Naive thymus-derived CD4-positive, alpha-beta T cell (primary cell): ENCODE measurements at regions not wholly inside any gene's neighbourhood (a gene's known extent, or its start where the extent isn't known, plus 50 kb on each side); places are given as distances from the start of the nearest gene placed in this dataset.

ENCODE experiments used
- ATAC-seq: fragments of 150-1000 bp; cut with Tn5 transposase; 2 replicates; pipeline ENCODE4 v1.10.0; 2021; ENCODE audit warnings: mild to moderate bottlenecking, moderate library complexity
- CTCF ChIA-PET: fragments of 350-600 bp; sonication (Branson Sonifier 250); formaldehyde crosslinking; loops from one replicate; lab custom pipeline; 2021; ENCODE audit warnings: antibody characterized with exemption; lab: Charles Lee
- POLR2A ChIA-PET: fragments of 350-600 bp; sonication (Branson Sonifier 250); formaldehyde crosslinking; loops from one replicate; lab custom pipeline; 2021; ENCODE audit warnings: antibody characterized with exemption, inconsistent platforms; lab: Charles Lee
- DNase-seq, 9 donors: peaks; one replicate each; pipeline versions ENCODE4 v3.0.0 to v3.0.0-alpha.2; 2020 to 2022; ENCODE audit warnings: mixed read lengths in 1 of 9
- H3K27ac ChIP-seq: one replicate; pipeline ENCODE4 v1.7.0; 2013; ENCODE audit warnings: mild to moderate bottlenecking, low read depth, low read length, moderate library complexity
- H3K27me3 ChIP-seq, 2 donors: one replicate each; pipeline ENCODE4 v1.7.0; 2013; ENCODE audit warnings: low read length in 2 of 2, mild to moderate bottlenecking in 2 of 2, moderate library complexity in 2 of 2; ENCODE audit not compliant: control insufficient read depth in 2 of 2, insufficient read depth in 2 of 2
- H3K36me3 ChIP-seq, 3 experiments: 1 replicate in 2 of 3; 2 replicates in 1 of 3; pipeline ENCODE4 v1.7.0; 2013; ENCODE audit warnings: low read length in 3 of 3, mild to moderate bottlenecking in 3 of 3, moderate library complexity in 1 of 3; ENCODE audit not compliant: insufficient read depth in 3 of 3, control insufficient read depth in 2 of 3
- H3K4me1 ChIP-seq, 2 donors: one replicate each; pipeline ENCODE4 v1.7.0; 2013; ENCODE audit warnings: low read length in 2 of 2, mild to moderate bottlenecking in 2 of 2, moderate library complexity in 1 of 2; ENCODE audit not compliant: control insufficient read depth in 2 of 2, insufficient read depth in 2 of 2
- H3K4me3 ChIP-seq: 2 replicates; pipeline ENCODE4 v1.7.0; 2013; ENCODE audit warnings: mild to moderate bottlenecking, low read length
- H3K9me3 ChIP-seq, 3 experiments: 1 replicate in 2 of 3; 2 replicates in 1 of 3; pipeline ENCODE4 v1.7.0; 2013; ENCODE audit warnings: low read length in 3 of 3; ENCODE audit not compliant: control insufficient read depth in 2 of 3
- H3K27ac Mint-ChIP-seq, 9 donors: one replicate each; pipeline ENCODE4 v1.8.0; 2020 to 2022; ENCODE audit warnings: mixed read lengths in 9 of 9, mild to moderate bottlenecking in 8 of 9, moderate library complexity in 5 of 9, inconsistent platforms in 2 of 9
- H3K27me3 Mint-ChIP-seq, 5 donors: one replicate each; pipeline ENCODE4 v1.8.0; 2021 to 2022; ENCODE audit warnings: mixed read lengths in 5 of 5, mild to moderate bottlenecking in 1 of 5
- H3K36me3 Mint-ChIP-seq, 5 donors: one replicate each; pipeline ENCODE4 v1.8.0; 2020 to 2022; ENCODE audit warnings: mixed read lengths in 5 of 5, mild to moderate bottlenecking in 3 of 5, inconsistent platforms in 1 of 5
- H3K4me1 Mint-ChIP-seq, 7 donors: one replicate each; pipeline ENCODE4 v1.8.0; 2020 to 2022; ENCODE audit warnings: mixed read lengths in 7 of 7, mild to moderate bottlenecking in 3 of 7, inconsistent platforms in 1 of 7
- H3K4me3 Mint-ChIP-seq, 10 donors: one replicate each; pipeline ENCODE4 v1.8.0; 2020 to 2022; ENCODE audit warnings: mild to moderate bottlenecking in 10 of 10, mixed read lengths in 10 of 10, moderate library complexity in 6 of 10, inconsistent platforms in 2 of 10
- H3K9me3 Mint-ChIP-seq, 11 donors: one replicate each; pipeline ENCODE4 v1.8.0; 2020 to 2022; ENCODE audit warnings: mixed read lengths in 11 of 11, mild to moderate bottlenecking in 4 of 11, inconsistent platforms in 1 of 11, moderate library complexity in 1 of 11
- intact Hi-C, 2 donors: fragments of 100-400 bp; cut with micrococcal nuclease; formaldehyde crosslinking; loops; one replicate each; pipeline ENCODE4 v1.15.1; 2023

DNA sequence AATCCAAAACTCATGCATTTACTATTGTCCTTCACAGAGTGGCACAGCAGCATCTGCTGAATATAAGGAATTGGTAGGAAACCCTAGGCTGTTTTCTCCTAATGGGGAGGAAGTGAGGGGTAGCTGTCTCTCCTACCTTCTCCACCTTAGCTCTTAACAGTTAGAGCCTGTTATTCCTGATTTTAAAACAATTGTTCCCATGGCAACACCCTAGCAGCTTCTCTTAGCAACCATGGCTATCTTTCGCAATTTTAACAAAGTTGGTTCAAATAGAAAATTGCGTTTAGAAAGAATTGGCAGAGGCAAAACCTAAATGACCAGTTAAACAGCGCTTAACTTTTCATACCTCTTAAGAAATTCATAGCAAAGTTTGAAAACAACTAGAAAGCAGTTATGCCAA lies 603.4 kb upstream of the AUTS2 start:
- ChIA-PET POLR2A (no interaction called here), CTCF (no interaction called here)
- Mint-ChIP-seq H3K27ac (no peak overlapping the region), H3K4me1 (no peaks in the 10 kb centered on the region), H3K36me3 (peaks cover 0 to under 1% (median 0%) of the 10 kb centered on the region in 5 donors), H3K27me3 (peaks cover 0 to 6% (median 0%) of the 10 kb centered on the region in 5 donors), H3K9me3 (peaks cover under 1 to 51% (median 13%) of the 10 kb centered on the region in 11 donors), H3K4me3 (no peak overlapping the region)
- Histone ChIP-seq H3K9me3 (peaks cover 0 to 6% (median 0%) of the 10 kb centered on the region in 3 experiments), H3K27me3 (no peaks in the 10 kb centered on the region), H3K4me1 (no peaks in the 10 kb centered on the region), H3K36me3 (no peaks in the 10 kb centered on the region), H3K4me3 (no peak overlapping the region), H3K27ac (no peak overlapping the region)
- DNase-seq (no peak), ATAC-seq (no peak)
- intact Hi-C loops: no loop called here

DNA sequence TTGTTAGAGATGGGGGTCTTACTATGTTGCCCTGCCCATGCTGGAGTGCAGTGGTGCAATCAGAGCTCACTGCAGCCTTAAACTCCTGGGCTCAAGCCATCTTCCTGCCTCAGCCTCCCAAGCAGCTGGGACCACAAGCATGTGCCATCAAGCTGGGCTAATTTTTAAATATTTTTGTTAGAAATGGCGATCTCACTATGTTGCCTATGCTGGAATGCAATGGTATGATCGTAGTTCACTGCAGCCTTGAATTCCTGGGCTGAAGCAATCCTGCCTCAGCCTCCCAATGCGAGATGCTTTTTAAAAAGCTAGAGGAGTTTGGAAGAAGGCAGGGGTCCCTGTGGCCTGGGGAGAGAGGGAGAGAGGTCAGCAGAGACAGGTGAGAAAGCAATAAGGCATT lies 600.1 kb upstream of the AUTS2 start:
- ATAC-seq (no peak), DNase-seq (no peak)
- Mint-ChIP-seq H3K4me3 (no peak overlapping the region), H3K9me3 (peaks cover 19 to 66% (median 29%) of the 10 kb centered on the region in 11 donors), H3K4me1 (no peaks in the 10 kb centered on the region), H3K36me3 (peaks cover 0 to 10% (median 6%) of the 10 kb centered on the region in 5 donors), H3K27ac (no peak overlapping the region), H3K27me3 (peaks cover 0 to 6% (median 0%) of the 10 kb centered on the region in 5 donors)
- H3K9me3 ChIP-seq: peaks cover 0 to 30% (median 0%) of the 10 kb centered on the region in 3 experiments
- H3K4me3 ChIP-seq: no peak overlapping the region
- CTCF ChIA-PET: no interaction called here
- POLR2A ChIA-PET: no interaction called here
- no peak overlapping the region for H3K27ac ChIP-seq
- no peaks in the 10 kb centered on the region for H3K36me3 ChIP-seq
- intact Hi-C loops: no loop called here
- no peaks in the 10 kb centered on the region for H3K4me1 ChIP-seq
- no peaks in the 10 kb centered on the region for H3K27me3 ChIP-seq

DNA sequence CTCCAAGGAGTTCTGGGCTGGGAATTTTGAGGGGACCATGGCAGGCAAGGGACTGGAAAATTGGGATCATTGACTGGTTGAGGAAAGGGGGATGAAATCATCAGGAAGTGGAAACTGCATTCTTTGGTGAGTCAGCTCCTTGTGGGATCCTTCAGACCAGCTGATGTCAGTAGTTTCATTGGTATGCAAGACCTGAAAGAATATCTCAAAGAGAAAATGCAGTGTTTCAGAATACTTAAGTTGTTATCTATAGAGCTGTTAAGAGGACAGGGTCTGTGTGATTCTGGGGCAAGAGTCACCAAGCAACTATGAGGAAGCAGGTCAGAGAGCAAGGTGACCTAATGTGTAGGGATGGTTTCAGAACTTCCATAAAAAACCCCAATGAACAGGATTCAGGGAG lies 595.9 kb upstream of the AUTS2 start:
- no peak for DNase-seq
- Histone ChIP-seq H3K27me3 (no peaks in the 10 kb centered on the region), H3K9me3 (peaks cover 0 to 30% (median 0%) of the 10 kb centered on the region in 3 experiments), H3K4me1 (no peaks in the 10 kb centered on the region), H3K36me3 (no peaks in the 10 kb centered on the region), H3K27ac (no peak overlapping the region), H3K4me3 (no peak overlapping the region)
- H3K27me3 Mint-ChIP-seq: peaks cover 0 to 6% (median 0%) of the 10 kb centered on the region in 5 donors
- H3K27ac Mint-ChIP-seq: no peak overlapping the region
- ChIA-PET CTCF (no interaction called here), POLR2A (no interaction called here)
- no peak overlapping the region for H3K4me3 Mint-ChIP-seq
- H3K4me1 Mint-ChIP-seq: no peaks in the 10 kb centered on the region
- no peak for ATAC-seq
- intact Hi-C loops: no loop called here
- H3K9me3 Mint-ChIP-seq: peaks cover 20 to 61% (median 30%) of the 10 kb centered on the region in 11 donors
- H3K36me3 Mint-ChIP-seq: peaks cover 0 to 10% (median 6%) of the 10 kb centered on the region in 5 donors

DNA sequence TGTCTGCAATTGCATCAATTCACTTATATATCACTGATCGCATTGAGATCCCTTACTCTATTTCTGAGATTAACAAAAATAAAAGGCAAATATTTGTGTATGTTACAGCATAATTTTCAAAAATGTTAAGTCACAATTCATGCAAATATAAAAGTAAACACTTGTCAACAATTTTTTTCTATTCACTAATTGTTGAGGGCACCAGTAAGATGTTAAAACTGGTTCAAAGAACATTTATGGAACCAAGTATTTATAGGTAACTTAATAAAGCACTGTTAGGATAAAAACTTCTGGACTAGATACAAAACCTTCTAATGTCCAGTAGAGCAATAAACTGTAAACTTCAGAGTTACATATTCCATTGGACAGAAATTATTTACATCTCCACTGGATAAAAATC lies 586.1 kb upstream of the AUTS2 start:
- no peak overlapping the region for H3K4me3 ChIP-seq
- no peaks in the 10 kb centered on the region for H3K9me3 ChIP-seq
- Mint-ChIP-seq H3K27me3 (no peaks in the 10 kb centered on the region), H3K4me3 (no peak overlapping the region), H3K9me3 (peaks cover 0 to 31% (median 4%) of the 10 kb centered on the region in 11 donors), H3K36me3 (no peaks in the 10 kb centered on the region), H3K4me1 (no peaks in the 10 kb centered on the region), H3K27ac (no peak overlapping the region)
- H3K4me1 ChIP-seq: no peaks in the 10 kb centered on the region
- intact Hi-C loops: no loop called here
- no peak for ATAC-seq
- H3K27ac ChIP-seq: no peak overlapping the region
- H3K36me3 ChIP-seq: no peaks in the 10 kb centered on the region
- POLR2A ChIA-PET: interaction anchor here (0.5 kb wide), 1 partner anchor 170 kb away, joined by 4 read pairs; no protein-coding TSS in a partner anchor
- no peaks in the 10 kb centered on the region for H3K27me3 ChIP-seq
- CTCF ChIA-PET: no interaction called here
- DNase-seq: no peak

DNA sequence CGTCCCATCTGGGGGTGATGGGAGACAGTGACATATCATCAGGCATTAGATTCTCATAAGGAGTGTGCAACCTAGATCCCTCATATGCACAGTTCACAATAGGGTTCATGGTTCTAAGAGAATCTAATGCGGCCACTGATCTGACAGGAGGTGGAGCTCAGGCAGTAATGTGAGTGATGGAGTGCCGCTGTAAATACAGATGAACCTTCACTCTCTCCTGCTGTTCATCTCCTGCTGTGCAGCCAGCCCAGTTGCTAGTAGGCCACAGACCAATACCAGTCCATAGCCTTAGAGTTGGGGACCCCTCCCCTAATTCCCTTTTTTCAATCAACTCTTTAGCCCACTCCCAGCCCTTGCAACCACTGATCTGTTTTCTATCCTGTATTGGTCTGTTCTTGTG lies 581.1 kb upstream of the AUTS2 start:
- Mint-ChIP-seq H3K9me3 (peaks cover 12 to 53% (median 15%) of the 10 kb centered on the region in 11 donors), H3K4me1 (no peaks in the 10 kb centered on the region), H3K36me3 (peaks cover 0 to 7% (median 0%) of the 10 kb centered on the region in 5 donors), H3K27ac (no peak overlapping the region), H3K27me3 (peaks cover 0 to 6% (median 0%) of the 10 kb centered on the region in 5 donors), H3K4me3 (no peak overlapping the region)
- H3K9me3 ChIP-seq: peaks cover 0 to 5% (median 0%) of the 10 kb centered on the region in 3 experiments
- POLR2A ChIA-PET: no interaction called here
- no peaks in the 10 kb centered on the region for H3K36me3 ChIP-seq
- H3K27ac ChIP-seq: no peak overlapping the region
- H3K4me3 ChIP-seq: no peak overlapping the region
- ATAC-seq (no peak), DNase-seq (no peak)
- H3K27me3 ChIP-seq: no peaks in the 10 kb centered on the region
- CTCF ChIA-PET: no interaction called here
- no peaks in the 10 kb centered on the region for H3K4me1 ChIP-seq
- intact Hi-C loops: no loop called here

DNA sequence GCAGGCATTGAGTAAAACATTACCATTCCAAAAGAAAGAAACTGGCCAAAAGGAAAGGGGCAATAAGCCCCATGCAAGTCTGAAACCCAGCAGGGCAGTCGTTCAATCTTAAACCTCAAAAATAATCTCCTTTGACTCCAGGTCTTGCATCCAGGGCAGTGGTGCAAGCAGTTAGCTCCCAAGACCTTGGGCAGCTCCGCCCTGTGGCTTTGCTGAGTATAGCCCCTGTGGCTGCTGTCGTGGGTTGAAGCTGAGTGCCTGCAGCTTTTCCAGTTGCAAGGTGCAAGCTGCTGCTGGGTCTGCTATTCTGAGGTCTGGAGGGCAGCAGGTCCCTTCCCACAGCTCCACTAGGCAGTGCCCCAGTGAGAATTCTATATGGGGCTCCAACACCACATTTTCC lies 580.1 kb upstream of the AUTS2 start:
- DNase-seq (no peak), ATAC-seq (no peak)
- CTCF ChIA-PET: no interaction called here
- Mint-ChIP-seq H3K36me3 (peaks cover 0 to 7% (median 0%) of the 10 kb centered on the region in 5 donors), H3K27ac (no peak overlapping the region), H3K27me3 (peaks cover 0 to 6% (median 0%) of the 10 kb centered on the region in 5 donors), H3K9me3 (peaks cover 13 to 51% (median 19%) of the 10 kb centered on the region in 11 donors), H3K4me3 (no peak overlapping the region), H3K4me1 (no peaks in the 10 kb centered on the region)
- no peak overlapping the region for H3K4me3 ChIP-seq
- no peaks in the 10 kb centered on the region for H3K36me3 ChIP-seq
- H3K9me3 ChIP-seq: peaks cover 0 to 5% (median 0%) of the 10 kb centered on the region in 3 experiments
- POLR2A ChIA-PET: no interaction called here
- H3K27ac ChIP-seq: no peak overlapping the region
- no peaks in the 10 kb centered on the region for H3K4me1 ChIP-seq
- intact Hi-C loops: no loop called here
- no peaks in the 10 kb centered on the region for H3K27me3 ChIP-seq

DNA sequence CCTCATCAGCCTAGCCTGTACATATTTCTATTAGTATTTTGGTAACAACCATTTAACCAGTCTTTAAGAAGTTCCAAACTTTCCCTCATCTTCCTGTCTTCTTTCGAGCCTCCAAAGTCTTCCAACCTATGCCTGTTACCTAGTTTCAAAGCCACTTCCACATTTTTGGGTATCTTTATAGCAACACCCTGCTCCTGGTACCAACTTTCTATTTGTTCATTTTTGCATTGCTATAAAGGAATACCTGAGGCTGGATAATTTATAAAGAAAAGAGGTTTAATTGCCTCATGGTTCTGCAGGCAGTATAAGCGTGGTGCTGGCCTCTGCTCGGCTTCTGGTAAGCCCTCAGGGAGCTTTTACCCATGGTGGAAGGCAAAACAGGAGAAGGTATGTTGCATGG lies 578.8 kb upstream of the AUTS2 start:
- intact Hi-C loops: no loop called here
- Histone ChIP-seq H3K9me3 (peaks cover 0 to 5% (median 0%) of the 10 kb centered on the region in 3 experiments), H3K4me3 (no peak overlapping the region), H3K27me3 (no peaks in the 10 kb centered on the region), H3K27ac (no peak overlapping the region), H3K4me1 (no peaks in the 10 kb centered on the region), H3K36me3 (no peaks in the 10 kb centered on the region)
- CTCF ChIA-PET: no interaction called here
- H3K27me3 Mint-ChIP-seq: peaks cover 0 to 6% (median 0%) of the 10 kb centered on the region in 5 donors
- H3K36me3 Mint-ChIP-seq: peaks cover 0 to 7% (median 0%) of the 10 kb centered on the region in 5 donors
- POLR2A ChIA-PET: no interaction called here
- peaks cover 10 to 46% (median 19%) of the 10 kb centered on the region in 11 donors for H3K9me3 Mint-ChIP-seq
- no peak for DNase-seq
- no peak overlapping the region for H3K27ac Mint-ChIP-seq
- H3K4me3 Mint-ChIP-seq: no peak overlapping the region
- no peak for ATAC-seq
- H3K4me1 Mint-ChIP-seq: no peaks in the 10 kb centered on the region
